ENCODE measurements at regions not wholly inside any gene's neighbourhood (a gene's known extent, or its start where the extent isn't known, plus 50 kb on each side); places are given as distances from the start of the nearest gene placed in this dataset.

GRCh38 chr2:42855221-42855970 lies 63.0 kb upstream of the HAAO start:
- ATAC-seq: no peak
- no peaks in the 10 kb centered on the region for H3K9me3 Mint-ChIP-seq
- peaks cover 0 to 3% (median 0%) of the 10 kb centered on the region in 4 donors for H3K4me1 Mint-ChIP-seq
- no peak overlapping the region for H3K4me3 Mint-ChIP-seq
- H3K27ac Mint-ChIP-seq: no peak overlapping the region
- no peaks in the 10 kb centered on the region for H3K36me3 Mint-ChIP-seq
- no peak for DNase-seq
- no peaks in the 10 kb centered on the region for H3K27me3 Mint-ChIP-seq
- POLR2A ChIA-PET: no interaction called here

GRCh38 chr2:42854207-42854818 lies 61.9 kb upstream of the HAAO start:
- H3K27ac Mint-ChIP-seq: no peak overlapping the region
- no peaks in the 10 kb centered on the region for H3K9me3 Mint-ChIP-seq
- H3K27me3 Mint-ChIP-seq: no peaks in the 10 kb centered on the region
- H3K4me3 Mint-ChIP-seq: no peak overlapping the region
- H3K4me1 Mint-ChIP-seq: peaks cover 0 to 3% (median 0%) of the 10 kb centered on the region in 4 donors
- DNase-seq (no peak), ATAC-seq (no peak)
- no peaks in the 10 kb centered on the region for H3K36me3 Mint-ChIP-seq
- POLR2A ChIA-PET: no interaction called here

GRCh38 chr2:42853549-42854206 lies 61.3 kb upstream of the HAAO start:
- Mint-ChIP-seq H3K4me1 (peaks cover 0 to 3% (median 0%) of the 10 kb centered on the region in 4 donors), H3K36me3 (peaks cover 0 to 1% (median 0%) of the 10 kb centered on the region in 3 donors), H3K27ac (peak overlapping the region in 1 of 10 donors; percentile 67), H3K9me3 (no peaks in the 10 kb centered on the region), H3K4me3 (no peak overlapping the region), H3K27me3 (no peaks in the 10 kb centered on the region)
- POLR2A ChIA-PET: no interaction called here
- DNase-seq: no peak
- no peak for ATAC-seq

GRCh38 chr2:42852798-42853197 lies 60.4 kb upstream of the HAAO start:
- POLR2A ChIA-PET: no interaction called here
- ATAC-seq (no peak), DNase-seq (no peak)
- no peaks in the 10 kb centered on the region for H3K27me3 Mint-ChIP-seq
- no peak overlapping the region for H3K27ac Mint-ChIP-seq
- no peaks in the 10 kb centered on the region for H3K4me1 Mint-ChIP-seq
- peaks cover 0 to 1% (median 0%) of the 10 kb centered on the region in 3 donors for H3K36me3 Mint-ChIP-seq
- no peaks in the 10 kb centered on the region for H3K9me3 Mint-ChIP-seq
- no peak overlapping the region for H3K4me3 Mint-ChIP-seq

- H3K4me3 Mint-ChIP-seq: no peak overlapping the region
- no peaks in the 10 kb centered on the region for H3K27me3 Mint-ChIP-seq
- no peak for ATAC-seq
- no peak overlapping the region for H3K27ac Mint-ChIP-seq
- no peaks in the 10 kb centered on the region for H3K4me1 Mint-ChIP-seq
- no peaks in the 10 kb centered on the region for H3K9me3 Mint-ChIP-seq
- POLR2A ChIA-PET: no interaction called here
- peaks cover 0 to 1% (median 0%) of the 10 kb centered on the region in 3 donors for H3K36me3 Mint-ChIP-seq
- DNase-seq: no peak
These were observed 59.4 kb upstream of the HAAO start for GRCh38 chr2:42851740-42852250.

- H3K9me3 Mint-ChIP-seq: no peaks in the 10 kb centered on the region
- no peaks in the 10 kb centered on the region for H3K4me1 Mint-ChIP-seq
- H3K27me3 Mint-ChIP-seq: no peaks in the 10 kb centered on the region
- ATAC-seq: no peak
- H3K36me3 Mint-ChIP-seq: peaks cover 0 to 1% (median 0%) of the 10 kb centered on the region in 3 donors
- no peak for DNase-seq
- no peak overlapping the region for H3K27ac Mint-ChIP-seq
- no peak overlapping the region for H3K4me3 Mint-ChIP-seq
- POLR2A ChIA-PET: no interaction called here
These were observed 58.8 kb upstream of the HAAO start for GRCh38 chr2:42851186-42851585.

- DNase-seq (no peak), ATAC-seq (no peak)
- no peaks in the 10 kb centered on the region for H3K4me1 Mint-ChIP-seq
- no peak overlapping the region for H3K4me3 Mint-ChIP-seq
- H3K36me3 Mint-ChIP-seq: peaks cover 0 to 1% (median 0%) of the 10 kb centered on the region in 3 donors
- H3K27ac Mint-ChIP-seq: no peak overlapping the region
- no peaks in the 10 kb centered on the region for H3K9me3 Mint-ChIP-seq
- POLR2A ChIA-PET: no interaction called here
- no peaks in the 10 kb centered on the region for H3K27me3 Mint-ChIP-seq
These were observed 57.8 kb upstream of the HAAO start for GRCh38 chr2:42850016-42850805.

GRCh38 chr2:42849311-42849710 lies 56.9 kb upstream of the HAAO start:
- Mint-ChIP-seq H3K27me3 (no peaks in the 10 kb centered on the region), H3K4me3 (no peak overlapping the region), H3K4me1 (no peaks in the 10 kb centered on the region), H3K36me3 (peaks cover 0 to 1% (median 0%) of the 10 kb centered on the region in 3 donors), H3K9me3 (no peaks in the 10 kb centered on the region), H3K27ac (no peak overlapping the region)
- POLR2A ChIA-PET: no interaction called here
- ATAC-seq: no peak
- no peak for DNase-seq

- Mint-ChIP-seq H3K27me3 (no peaks in the 10 kb centered on the region), H3K27ac (no peak overlapping the region), H3K36me3 (peaks cover 0 to 1% (median 0%) of the 10 kb centered on the region in 3 donors), H3K9me3 (no peaks in the 10 kb centered on the region), H3K4me1 (no peaks in the 10 kb centered on the region), H3K4me3 (no peak overlapping the region)
- no peak for DNase-seq
- POLR2A ChIA-PET: no interaction called here
- ATAC-seq: no peak
These were observed 56.4 kb upstream of the HAAO start for GRCh38 chr2:42848726-42849290.

- Mint-ChIP-seq H3K4me3 (no peak overlapping the region), H3K27me3 (no peaks in the 10 kb centered on the region), H3K9me3 (no peaks in the 10 kb centered on the region), H3K27ac (no peak overlapping the region), H3K36me3 (peaks cover 0 to 1% (median 0%) of the 10 kb centered on the region in 3 donors), H3K4me1 (no peaks in the 10 kb centered on the region)
- DNase-seq: no peak
- ATAC-seq: no peak
- POLR2A ChIA-PET: no interaction called here
These were observed 55.9 kb upstream of the HAAO start for GRCh38 chr2:42848265-42848664.

GRCh38 chr2:42847596-42848151 lies 55.3 kb upstream of the HAAO start:
- no peak for DNase-seq
- H3K4me1 Mint-ChIP-seq: no peaks in the 10 kb centered on the region
- H3K27ac Mint-ChIP-seq: peak overlapping the region in 1 of 10 donors; percentile 70
- H3K36me3 Mint-ChIP-seq: peaks cover 0 to 1% (median 0%) of the 10 kb centered on the region in 3 donors
- no peaks in the 10 kb centered on the region for H3K9me3 Mint-ChIP-seq
- no peaks in the 10 kb centered on the region for H3K27me3 Mint-ChIP-seq
- no peak overlapping the region for H3K4me3 Mint-ChIP-seq
- no peak for ATAC-seq
- POLR2A ChIA-PET: no interaction called here

GRCh38 chr2:42846932-42847595 lies 54.7 kb upstream of the HAAO start:
- Mint-ChIP-seq H3K27me3 (no peaks in the 10 kb centered on the region), H3K36me3 (peaks cover 0 to 1% (median 0%) of the 10 kb centered on the region in 3 donors), H3K4me1 (no peaks in the 10 kb centered on the region), H3K27ac (no peak overlapping the region), H3K9me3 (no peaks in the 10 kb centered on the region), H3K4me3 (no peak overlapping the region)
- POLR2A ChIA-PET: no interaction called here
- ATAC-seq (no peak), DNase-seq (no peak)

Data from naive thymus-derived CD8-positive, alpha-beta T cell (primary cell).